ENCODE measurements at regions not wholly inside any gene's neighbourhood (a gene's known extent, or its start where the extent isn't known, plus 50 kb on each side); places are given as distances from the start of the nearest gene placed in this dataset.
"Not testable (repeated sequence)": the region's sequence is repeated elsewhere in the genome, so short reads cannot be mapped to it uniquely, and the experiment has no call there.

GRCh38 chr15:20144333-20145036, 397.1 kb downstream of the GOLGA6L6 start:
- not testable (repeated sequence) for FAIRE-seq; H3K4me3 ChIP-seq (ENCODE audit: insufficient read depth, low read depth, low read length); H3K4me1 Mint-ChIP-seq (ENCODE audit: low read depth, unreplicated experiment); H3K9ac ChIP-seq (ENCODE audit: low read length); H3K9me3 ChIP-seq (ENCODE audit: insufficient read depth, low read depth, low read length); H3K4me3 Mint-ChIP-seq (ENCODE audit: unreplicated experiment); H3K27ac Mint-ChIP-seq (ENCODE audit: unreplicated experiment); H3K36me3 Mint-ChIP-seq (ENCODE audit: low read depth, unreplicated experiment); H3K79me2 ChIP-seq (ENCODE audit: insufficient read depth, low read length); H3K9me3 Mint-ChIP-seq (ENCODE audit: unreplicated experiment); H3K27me3 ChIP-seq (ENCODE audit: insufficient read depth, low read length); DNase-seq (ENCODE audit: low read depth); H3K4me2 ChIP-seq (ENCODE audit: low read length); H3K4me1 ChIP-seq (ENCODE audit: insufficient read depth, low read length); H3K27me3 Mint-ChIP-seq (ENCODE audit: low read depth, unreplicated experiment); H4K20me1 ChIP-seq (ENCODE audit: insufficient read depth, low read length); H3K27ac ChIP-seq (ENCODE audit: low read depth, low read length); H2AFZ ChIP-seq (ENCODE audit: low read depth, low read length); H3K36me3 ChIP-seq (ENCODE audit: insufficient read depth, low read length)

GRCh38 chr15:20142906-20143305, 398.7 kb downstream of the GOLGA6L6 start:
- not testable (repeated sequence) for H3K9me3 Mint-ChIP-seq (ENCODE audit: unreplicated experiment)

DNA sequence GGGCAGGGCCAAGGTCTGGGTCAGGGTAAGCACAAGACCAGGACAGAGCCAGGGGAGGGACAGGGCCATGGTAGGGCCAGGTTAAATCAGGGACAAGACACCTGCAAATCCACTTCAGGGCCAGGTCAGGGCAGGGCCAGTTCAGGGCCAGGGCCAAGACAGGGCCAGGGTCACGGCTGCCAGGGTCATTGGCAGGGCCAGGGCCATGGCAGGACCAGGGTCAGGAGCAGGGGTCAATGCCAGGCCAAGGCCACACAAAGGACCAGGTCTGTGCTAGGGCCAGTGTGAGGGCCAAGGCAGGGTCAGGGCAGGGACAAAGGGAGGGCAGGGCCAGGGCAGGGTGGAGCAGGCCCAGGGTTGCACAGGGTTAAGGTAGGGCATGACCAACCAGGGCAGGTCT, 399.2 kb downstream of the GOLGA6L6 start:
- not testable (repeated sequence) for H3K4me3 Mint-ChIP-seq (ENCODE audit: unreplicated experiment); DNase-seq (ENCODE audit: low read depth); H3K9me3 Mint-ChIP-seq (ENCODE audit: unreplicated experiment)

More at GRCh38 chr15:20142906-20143305, 398.7 kb downstream of the GOLGA6L6 start:
- H4K20me1 ChIP-seq (ENCODE audit: insufficient read depth, low read length); H3K36me3 ChIP-seq (ENCODE audit: insufficient read depth, low read length); H3K4me3 Mint-ChIP-seq (ENCODE audit: unreplicated experiment); H3K27ac ChIP-seq (ENCODE audit: low read depth, low read length); DNase-seq (ENCODE audit: low read depth); H3K4me3 ChIP-seq (ENCODE audit: insufficient read depth, low read depth, low read length); H3K79me2 ChIP-seq (ENCODE audit: insufficient read depth, low read length); H3K27me3 ChIP-seq (ENCODE audit: insufficient read depth, low read length); H3K9me3 ChIP-seq (ENCODE audit: insufficient read depth, low read depth, low read length); H3K36me3 Mint-ChIP-seq (ENCODE audit: low read depth, unreplicated experiment); FAIRE-seq; H3K4me1 Mint-ChIP-seq (ENCODE audit: low read depth, unreplicated experiment); H3K4me2 ChIP-seq (ENCODE audit: low read length); H3K27ac Mint-ChIP-seq (ENCODE audit: unreplicated experiment); H3K27me3 Mint-ChIP-seq (ENCODE audit: low read depth, unreplicated experiment); H2AFZ ChIP-seq (ENCODE audit: low read depth, low read length); H3K9ac ChIP-seq (ENCODE audit: low read length); H3K4me1 ChIP-seq (ENCODE audit: insufficient read depth, low read length): not testable (repeated sequence)

GRCh38 chr15:20124668-20125067, 416.9 kb downstream of the GOLGA6L6 start:
- DNase-seq (ENCODE audit: low read depth), result not testable (repeated sequence)

More for the DNA sequence above, 399.2 kb downstream of the GOLGA6L6 start:
- H4K20me1 ChIP-seq (ENCODE audit: insufficient read depth, low read length); H3K4me3 ChIP-seq (ENCODE audit: insufficient read depth, low read depth, low read length); H3K36me3 Mint-ChIP-seq (ENCODE audit: low read depth, unreplicated experiment); H3K36me3 ChIP-seq (ENCODE audit: insufficient read depth, low read length); H3K79me2 ChIP-seq (ENCODE audit: insufficient read depth, low read length); H3K27me3 Mint-ChIP-seq (ENCODE audit: low read depth, unreplicated experiment); H2AFZ ChIP-seq (ENCODE audit: low read depth, low read length); H3K4me1 ChIP-seq (ENCODE audit: insufficient read depth, low read length); H3K9ac ChIP-seq (ENCODE audit: low read length); H3K4me1 Mint-ChIP-seq (ENCODE audit: low read depth, unreplicated experiment); H3K27ac ChIP-seq (ENCODE audit: low read depth, low read length); H3K27ac Mint-ChIP-seq (ENCODE audit: unreplicated experiment); FAIRE-seq; H3K4me2 ChIP-seq (ENCODE audit: low read length); H3K9me3 ChIP-seq (ENCODE audit: insufficient read depth, low read depth, low read length); H3K27me3 ChIP-seq (ENCODE audit: insufficient read depth, low read length): not testable (repeated sequence)

More at GRCh38 chr15:20124668-20125067, 416.9 kb downstream of the GOLGA6L6 start:
- H3K4me3 ChIP-seq (ENCODE audit: insufficient read depth, low read depth, low read length); H3K79me2 ChIP-seq (ENCODE audit: insufficient read depth, low read length); H3K4me1 ChIP-seq (ENCODE audit: insufficient read depth, low read length); H3K36me3 Mint-ChIP-seq (ENCODE audit: low read depth, unreplicated experiment); H4K20me1 ChIP-seq (ENCODE audit: insufficient read depth, low read length); H3K27me3 Mint-ChIP-seq (ENCODE audit: low read depth, unreplicated experiment); H3K36me3 ChIP-seq (ENCODE audit: insufficient read depth, low read length); H3K9ac ChIP-seq (ENCODE audit: low read length); H3K9me3 ChIP-seq (ENCODE audit: insufficient read depth, low read depth, low read length); H2AFZ ChIP-seq (ENCODE audit: low read depth, low read length); H3K27ac Mint-ChIP-seq (ENCODE audit: unreplicated experiment); H3K27ac ChIP-seq (ENCODE audit: low read depth, low read length); H3K4me2 ChIP-seq (ENCODE audit: low read length); H3K27me3 ChIP-seq (ENCODE audit: insufficient read depth, low read length); FAIRE-seq; H3K4me3 Mint-ChIP-seq (ENCODE audit: unreplicated experiment); H3K9me3 Mint-ChIP-seq (ENCODE audit: unreplicated experiment); H3K4me1 Mint-ChIP-seq (ENCODE audit: low read depth, unreplicated experiment): not testable (repeated sequence)
